Lung (tissue), 11 donors: ENCODE measurements at regions not wholly inside any gene's neighbourhood (a gene's known extent, or its start where the extent isn't known, plus 50 kb on each side); places are given as distances from the start of the nearest gene placed in this dataset.
"Not testable (repeated sequence)": the region's sequence is repeated elsewhere in the genome, so short reads cannot be mapped to it uniquely, and the experiment has no call there.

Source experiments
- ATAC-seq: fragments of 200-7000 bp; cut with Tn5 transposase; one replicate; pipeline ENCODE4 v1.9.1; 2020; ENCODE audit warnings: moderate number of reproducible peaks; ENCODE audit not compliant: insufficient read depth, low FRiP score
- DNase-seq, 3 donors: peaks; one replicate each; pipeline ENCODE4 v3.0.0-alpha.2; 2013 to 2017
- H3K27ac ChIP-seq, 2 donors: one replicate each; pipeline ENCODE4 v1.5.1; 2013; ENCODE audit warnings: mild to moderate bottlenecking in 2 of 2, moderate library complexity in 2 of 2, control low read depth in 1 of 2, inconsistent platforms in 1 of 2, low read depth in 1 of 2, low read length in 1 of 2
- H3K27me3 ChIP-seq, 3 donors: one replicate each; pipeline ENCODE4 v1.5.1; 2013; ENCODE audit warnings: low read length in 2 of 3; ENCODE audit not compliant: control insufficient read depth in 3 of 3, insufficient read depth in 3 of 3
- H3K36me3 ChIP-seq, 4 donors: one replicate each; pipeline ENCODE4 v1.5.1; 2013; ENCODE audit warnings: low read length in 4 of 4, mild to moderate bottlenecking in 1 of 4, moderate library complexity in 1 of 4; ENCODE audit not compliant: control insufficient read depth in 4 of 4, insufficient read depth in 4 of 4
- H3K4me1 ChIP-seq, 5 donors: one replicate each; pipeline ENCODE4 v1.5.1; 2013; ENCODE audit warnings: low read length in 5 of 5, mild to moderate bottlenecking in 2 of 5, moderate library complexity in 1 of 5; ENCODE audit not compliant: control insufficient read depth in 5 of 5, insufficient read depth in 5 of 5
- H3K4me3 ChIP-seq: one replicate; pipeline ENCODE4 v1.5.1; 2013; ENCODE audit warnings: mild to moderate bottlenecking, control low read depth, moderate library complexity
- H3K9ac ChIP-seq, 2 donors: one replicate each; pipeline ENCODE4 v1.5.1; 2013; ENCODE audit warnings: low read length in 2 of 2, control low read depth in 1 of 2; ENCODE audit not compliant: insufficient read depth in 1 of 2
- H3K9me3 ChIP-seq, 4 donors: one replicate each; pipeline ENCODE4 v1.5.1; 2013; ENCODE audit warnings: low read length in 3 of 4, mild to moderate bottlenecking in 1 of 4, moderate library complexity in 1 of 4; ENCODE audit not compliant: control insufficient read depth in 4 of 4, insufficient read depth in 3 of 4
- CTCF ChIP-seq: IDR thresholded peaks from 2 replicates; pipeline ENCODE4 v1.5.1; 2012; ENCODE audit warnings: mild to moderate bottlenecking; ENCODE audit errors: control extremely low read depth, extremely low read depth
- WGBS, 2 donors: extraction: QIAGEN DNeasy Blood & Tissue Kit; methylation state at CpG; one replicate each; pipeline ENCODE4 v1.1.7; 2013; 5-methylcytosine and 5-hydroxymethylcytosine counted together
- donor health status: control.
- donor health status: control.
- donor health status: Bipolar disorder and iron deficiency.
- donor health status: healthy.
- donor health status: DM: yes; HTN: yes; CAD: no.

DNA sequence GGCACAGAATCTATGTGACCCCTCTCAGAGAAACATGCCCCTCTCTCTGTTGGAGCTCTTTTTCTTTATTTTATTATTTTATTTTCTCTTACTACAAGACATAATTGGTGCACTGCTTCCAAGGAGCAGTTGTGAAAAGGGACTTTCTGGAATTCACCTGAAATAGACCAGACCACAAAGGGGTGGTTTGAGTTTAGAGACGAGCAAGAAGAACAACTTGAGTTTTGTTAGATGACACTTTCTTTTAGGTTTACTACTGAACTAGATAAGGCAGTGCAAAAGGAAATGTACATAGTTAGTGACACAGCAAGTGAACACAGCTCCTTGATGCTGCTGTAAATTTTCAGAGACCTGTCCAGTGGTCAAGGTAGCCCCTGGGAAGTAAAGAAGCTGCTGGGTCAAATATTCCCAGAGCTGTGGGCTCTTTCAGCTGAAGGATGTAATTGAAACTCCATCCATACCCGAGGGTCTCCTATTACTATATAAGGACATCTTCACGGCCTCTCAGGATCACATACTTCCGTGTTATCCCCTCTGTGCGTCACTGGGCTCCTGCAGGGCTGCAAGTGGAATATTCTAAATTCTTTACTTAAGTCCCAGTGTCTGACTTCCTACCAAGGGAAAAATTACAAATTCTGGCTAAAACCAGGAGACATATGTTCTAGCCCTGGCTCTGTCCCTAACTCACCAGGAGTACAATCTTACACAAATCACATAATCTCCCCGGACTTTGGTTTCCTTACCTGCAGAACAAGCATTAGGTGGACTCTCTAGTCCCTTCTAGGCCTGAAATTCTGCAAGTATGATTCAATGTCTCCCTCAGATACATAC, 69.1 kb upstream of the ADTRP start:
- ATAC-seq (no peak), DNase-seq (peak in 2 of 3 donors; percentile 47 to 52)
- H3K4me1 ChIP-seq: peaks cover 0 to 23% (median 3%) of the 10 kb centered on the region in 5 donors
- H3K4me3 ChIP-seq: no peak overlapping the region
- H3K27me3 ChIP-seq: no peaks in the 10 kb centered on the region
- no peaks in the 10 kb centered on the region for H3K36me3 ChIP-seq
- TF ChIP-seq CTCF: no peak
- no peaks in the 10 kb centered on the region for H3K9me3 ChIP-seq
- H3K9ac ChIP-seq: no peak overlapping the region
- H3K27ac ChIP-seq: no peak overlapping the region
- 82 to 83% methylated on average over 6 of the region's 6 CpGs for WGBS, 2 donors

DNA sequence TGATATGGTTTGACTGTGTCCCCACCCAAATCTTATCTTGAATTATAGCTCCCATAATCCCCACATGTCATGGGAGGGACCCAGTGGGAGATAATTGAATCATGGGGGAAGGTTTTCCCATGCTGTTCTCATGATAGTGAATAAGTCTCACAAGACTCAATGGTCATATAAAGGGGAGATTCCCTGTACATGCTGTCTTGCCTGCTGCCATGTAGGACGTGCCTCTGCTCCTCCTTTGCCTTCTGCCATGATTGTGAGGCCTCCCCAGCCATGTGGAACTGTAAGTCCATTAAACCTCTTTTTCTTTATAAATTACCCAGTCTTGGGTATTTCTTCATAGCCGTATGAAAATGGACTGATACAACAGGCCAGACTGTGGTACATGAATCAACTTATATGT, 68.5 kb upstream of the ADTRP start:
- peaks cover 0 to 17% (median 1%) of the 10 kb centered on the region in 5 donors for H3K4me1 ChIP-seq
- not testable (repeated sequence) for H3K9ac ChIP-seq, H3K4me3 ChIP-seq, H3K36me3 ChIP-seq, H3K27me3 ChIP-seq, DNase-seq, H3K27ac ChIP-seq, ATAC-seq, H3K9me3 ChIP-seq
- WGBS, 2 donors: 96 to 97% methylated on average over 2 of the region's 2 CpGs

GRCh38 chr6:11845664-11846577, 67.3 kb upstream of the ADTRP start:
- Histone ChIP-seq H3K4me1 (peaks cover 0 to 17% (median 1%) of the 10 kb centered on the region in 5 donors), H3K4me3 (no peak overlapping the region), H3K9me3 (no peaks in the 10 kb centered on the region), H3K27ac (no peak overlapping the region), H3K9ac (no peak overlapping the region), H3K36me3 (no peaks in the 10 kb centered on the region), H3K27me3 (no peaks in the 10 kb centered on the region)
- DNase-seq (peak in 2 of 3 donors; percentile 35 to 50), ATAC-seq (no peak)
- 74 to 86% methylated on average over 5 of the region's 5 CpGs for WGBS, 2 donors
- TF ChIP-seq CTCF: no peak

- not testable (repeated sequence) for DNase-seq, H3K4me3 ChIP-seq, H3K4me1 ChIP-seq, ATAC-seq, H3K9me3 ChIP-seq, H3K36me3 ChIP-seq, H3K9ac ChIP-seq, H3K27me3 ChIP-seq, H3K27ac ChIP-seq
- 96 to 100% methylated on average over 3 of the region's 3 CpGs for WGBS, 2 donors
Observed at GRCh38 chr6:11842795-11843194, 64.2 kb upstream of the ADTRP start.
